ENCODE measurements at regions not wholly inside any gene's neighbourhood (a gene's known extent, or its start where the extent isn't known, plus 50 kb on each side); places are given as distances from the start of the nearest gene placed in this dataset.

GRCh38 chr6:167653561-167653960 lies 173.2 kb upstream of the AFDN start:
- in situ Hi-C loops (cut with MboI; ENCODE audit: low pct_unique_long_range_greater_than_20kb, low sequenced_read_pairs, unreplicated experiment): no loop called here
- TF ChIP-seq CTCF (IDR thresholded peaks at IDR 0.05; ENCODE audit: extremely low read depth, insufficient read depth, missing control alignments): no peak
- no peak for DNase-seq (ENCODE audit: low spot score)

GRCh38 chr6:167654389-167654788 lies 172.3 kb upstream of the AFDN start:
- no peak for DNase-seq (ENCODE audit: low spot score)
- in situ Hi-C loops (cut with MboI; ENCODE audit: low pct_unique_long_range_greater_than_20kb, low sequenced_read_pairs, unreplicated experiment): no loop called here
- TF ChIP-seq CTCF (IDR thresholded peaks at IDR 0.05; ENCODE audit: extremely low read depth, insufficient read depth, missing control alignments): no peak

GRCh38 chr6:167655174-167655821 lies 171.4 kb upstream of the AFDN start:
- TF ChIP-seq CTCF (IDR thresholded peaks at IDR 0.05; ENCODE audit: extremely low read depth, insufficient read depth, missing control alignments): no peak
- DNase-seq (ENCODE audit: low spot score): no peak
- in situ Hi-C loops (cut with MboI; ENCODE audit: low pct_unique_long_range_greater_than_20kb, low sequenced_read_pairs, unreplicated experiment): no loop called here

- TF ChIP-seq CTCF (IDR thresholded peaks at IDR 0.05; ENCODE audit: extremely low read depth, insufficient read depth, missing control alignments): no peak
- in situ Hi-C loops (cut with MboI; ENCODE audit: low pct_unique_long_range_greater_than_20kb, low sequenced_read_pairs, unreplicated experiment): no loop called here
- no peak for DNase-seq (ENCODE audit: low spot score)
Measured at GRCh38 chr6:167658106-167658505, 168.6 kb upstream of the AFDN start.

- no peak for TF ChIP-seq CTCF (IDR thresholded peaks at IDR 0.05; ENCODE audit: extremely low read depth, insufficient read depth, missing control alignments)
- in situ Hi-C loops (cut with MboI; ENCODE audit: low pct_unique_long_range_greater_than_20kb, low sequenced_read_pairs, unreplicated experiment): no loop called here
- DNase-seq (ENCODE audit: low spot score): no peak
Measured at GRCh38 chr6:167659046-167659445, 167.7 kb upstream of the AFDN start.

- TF ChIP-seq CTCF (IDR thresholded peaks at IDR 0.05; ENCODE audit: extremely low read depth, insufficient read depth, missing control alignments): no peak
- in situ Hi-C loops (cut with MboI; ENCODE audit: low pct_unique_long_range_greater_than_20kb, low sequenced_read_pairs, unreplicated experiment): no loop called here
- DNase-seq (ENCODE audit: low spot score): no peak
Measured at GRCh38 chr6:167660424-167660823, 166.3 kb upstream of the AFDN start.
